ENCODE measurements at regions not wholly inside any gene's neighbourhood (a gene's known extent, or its start where the extent isn't known, plus 50 kb on each side); places are given as distances from the start of the nearest gene placed in this dataset.
"Not testable (repeated sequence)": the region's sequence is repeated elsewhere in the genome, so short reads cannot be mapped to it uniquely, and the experiment has no call there.

GRCh38 chr2:146392186-146392585, 1452.6 kb upstream of the ACVR2A start:
- Histone ChIP-seq H3K4me1 (ENCODE audit: insufficient read depth, low read length) (no peaks in the 10 kb centered on the region), H3K9ac (ENCODE audit: low read depth, low read length) (no peak overlapping the region), H3K36me3 (ENCODE audit: insufficient read depth, low read length) (no peaks in the 10 kb centered on the region), H3K9me3 (ENCODE audit: control insufficient read depth, insufficient read depth, low read length) (no peaks in the 10 kb centered on the region)

- no peaks in the 10 kb centered on the region for H3K36me3 ChIP-seq (ENCODE audit: insufficient read depth, low read length)
- H3K9me3 ChIP-seq (ENCODE audit: control insufficient read depth, insufficient read depth, low read length), result no peaks in the 10 kb centered on the region
- no peak overlapping the region for H3K9ac ChIP-seq (ENCODE audit: low read depth, low read length)
Observed at GRCh38 chr2:146388757-146389156, 1456.1 kb upstream of the ACVR2A start.

GRCh38 chr2:146386096-146386495, 1458.7 kb upstream of the ACVR2A start:
- Histone ChIP-seq H3K4me1 (ENCODE audit: insufficient read depth, low read length) (no peaks in the 10 kb centered on the region), H3K9ac (ENCODE audit: low read depth, low read length) (no peak overlapping the region), H3K9me3 (ENCODE audit: control insufficient read depth, insufficient read depth, low read length) (no peaks in the 10 kb centered on the region), H3K36me3 (ENCODE audit: insufficient read depth, low read length) (no peaks in the 10 kb centered on the region)

More at GRCh38 chr2:146388757-146389156, 1456.1 kb upstream of the ACVR2A start:
- no peaks in the 10 kb centered on the region for H3K4me1 ChIP-seq (ENCODE audit: insufficient read depth, low read length)

GRCh38 chr2:146385031-146385430, 1459.8 kb upstream of the ACVR2A start:
- no peaks in the 10 kb centered on the region for H3K9me3 ChIP-seq (ENCODE audit: control insufficient read depth, insufficient read depth, low read length)
- H3K36me3 ChIP-seq (ENCODE audit: insufficient read depth, low read length), result no peaks in the 10 kb centered on the region
- H3K9ac ChIP-seq (ENCODE audit: low read depth, low read length), result no peak overlapping the region
- no peaks in the 10 kb centered on the region for H3K4me1 ChIP-seq (ENCODE audit: insufficient read depth, low read length)

GRCh38 chr2:146376511-146377064, 1468.2 kb upstream of the ACVR2A start:
- Histone ChIP-seq H3K4me1 (ENCODE audit: insufficient read depth, low read length) (no peaks in the 10 kb centered on the region), H3K36me3 (ENCODE audit: insufficient read depth, low read length) (no peaks in the 10 kb centered on the region), H3K9ac (ENCODE audit: low read depth, low read length) (no peak overlapping the region), H3K9me3 (ENCODE audit: control insufficient read depth, insufficient read depth, low read length) (no peaks in the 10 kb centered on the region)

GRCh38 chr2:146374505-146374904, 1470.3 kb upstream of the ACVR2A start:
- no peaks in the 10 kb centered on the region for H3K36me3 ChIP-seq (ENCODE audit: insufficient read depth, low read length)
- H3K9ac ChIP-seq (ENCODE audit: low read depth, low read length), result no peak overlapping the region
- H3K9me3 ChIP-seq (ENCODE audit: control insufficient read depth, insufficient read depth, low read length), result no peaks in the 10 kb centered on the region
- H3K4me1 ChIP-seq (ENCODE audit: insufficient read depth, low read length), result no peaks in the 10 kb centered on the region; the same call in 1 of the 2 replicates

GRCh38 chr2:146371364-146371763, 1473.5 kb upstream of the ACVR2A start:
- H3K36me3 ChIP-seq (ENCODE audit: insufficient read depth, low read length); H3K9me3 ChIP-seq (ENCODE audit: control insufficient read depth, insufficient read depth, low read length); H3K4me1 ChIP-seq (ENCODE audit: insufficient read depth, low read length); H3K9ac ChIP-seq (ENCODE audit: low read depth, low read length): not testable (repeated sequence)

GRCh38 chr2:146370826-146371225, 1474.0 kb upstream of the ACVR2A start:
- Histone ChIP-seq H3K36me3 (ENCODE audit: insufficient read depth, low read length) (no peaks in the 10 kb centered on the region; the same call in 1 of the 2 replicates), H3K9ac (ENCODE audit: low read depth, low read length) (no peak overlapping the region), H3K4me1 (ENCODE audit: insufficient read depth, low read length) (no peaks in the 10 kb centered on the region; the same call in 1 of the 2 replicates), H3K9me3 (ENCODE audit: control insufficient read depth, insufficient read depth, low read length) (0 out of 2 replicates have a peak, but pooled peaks cover under 1% of the 10 kb centered on the region)

- Histone ChIP-seq H3K9ac (ENCODE audit: low read depth, low read length) (no peak overlapping the region), H3K4me1 (ENCODE audit: insufficient read depth, low read length) (no peaks in the 10 kb centered on the region; the same call in 1 of the 2 replicates), H3K36me3 (ENCODE audit: insufficient read depth, low read length) (no peaks in the 10 kb centered on the region; the same call in 1 of the 2 replicates), H3K9me3 (ENCODE audit: control insufficient read depth, insufficient read depth, low read length) (0 out of 2 replicates have a peak, but pooled peaks cover 3% of the 10 kb centered on the region)
Observed at GRCh38 chr2:146366276-146366675, 1478.6 kb upstream of the ACVR2A start.

- Histone ChIP-seq H3K4me1 (ENCODE audit: insufficient read depth, low read length) (no peaks in the 10 kb centered on the region), H3K9ac (ENCODE audit: low read depth, low read length) (no peak overlapping the region), H3K36me3 (ENCODE audit: insufficient read depth, low read length) (no peaks in the 10 kb centered on the region; the same call in 1 of the 2 replicates), H3K9me3 (ENCODE audit: control insufficient read depth, insufficient read depth, low read length) (0 out of 2 replicates have a peak, but pooled peaks cover 3% of the 10 kb centered on the region)
Observed at GRCh38 chr2:146365041-146365440, 1479.8 kb upstream of the ACVR2A start.

- no peak overlapping the region for H3K9ac ChIP-seq (ENCODE audit: low read depth, low read length)
- H3K4me1 ChIP-seq (ENCODE audit: insufficient read depth, low read length), result no peaks in the 10 kb centered on the region
- H3K36me3 ChIP-seq (ENCODE audit: insufficient read depth, low read length), result no peaks in the 10 kb centered on the region; the same call in 1 of the 2 replicates
- peaks cover 3% of the 10 kb centered on the region; the same call in 1 of the 2 replicates for H3K9me3 ChIP-seq (ENCODE audit: control insufficient read depth, insufficient read depth, low read length)
Observed at GRCh38 chr2:146363731-146364130, 1481.1 kb upstream of the ACVR2A start.

GRCh38 chr2:146351689-146352088, 1493.1 kb upstream of the ACVR2A start:
- Histone ChIP-seq H3K36me3 (ENCODE audit: insufficient read depth, low read length) (no peaks in the 10 kb centered on the region), H3K4me1 (ENCODE audit: insufficient read depth, low read length) (no peaks in the 10 kb centered on the region), H3K9me3 (ENCODE audit: control insufficient read depth, insufficient read depth, low read length) (no peaks in the 10 kb centered on the region), H3K9ac (ENCODE audit: low read depth, low read length) (no peak overlapping the region)

GRCh38 chr2:146349334-146349733, 1495.5 kb upstream of the ACVR2A start:
- Histone ChIP-seq H3K4me1 (ENCODE audit: insufficient read depth, low read length) (no peaks in the 10 kb centered on the region), H3K9ac (ENCODE audit: low read depth, low read length) (no peak overlapping the region), H3K9me3 (ENCODE audit: control insufficient read depth, insufficient read depth, low read length) (no peaks in the 10 kb centered on the region), H3K36me3 (ENCODE audit: insufficient read depth, low read length) (no peaks in the 10 kb centered on the region)

GRCh38 chr2:146324951-146325350, 1519.9 kb upstream of the ACVR2A start:
- Histone ChIP-seq H3K36me3 (ENCODE audit: insufficient read depth, low read length) (no peaks in the 10 kb centered on the region), H3K4me1 (ENCODE audit: insufficient read depth, low read length) (no peaks in the 10 kb centered on the region), H3K9ac (ENCODE audit: low read depth, low read length) (no peak overlapping the region), H3K9me3 (ENCODE audit: control insufficient read depth, insufficient read depth, low read length) (no peaks in the 10 kb centered on the region)

- Histone ChIP-seq H3K9ac (ENCODE audit: low read depth, low read length) (no peak overlapping the region), H3K36me3 (ENCODE audit: insufficient read depth, low read length) (no peaks in the 10 kb centered on the region), H3K9me3 (ENCODE audit: control insufficient read depth, insufficient read depth, low read length) (no peaks in the 10 kb centered on the region), H3K4me1 (ENCODE audit: insufficient read depth, low read length) (no peaks in the 10 kb centered on the region)
Observed at GRCh38 chr2:146323564-146323963, 1521.3 kb upstream of the ACVR2A start.
